Tibial artery (tissue), 4 donors: ENCODE measurements at regions not wholly inside any gene's neighbourhood (a gene's known extent, or its start where the extent isn't known, plus 50 kb on each side); places are given as distances from the start of the nearest gene placed in this dataset.
"Not testable (repeated sequence)": the region's sequence is repeated elsewhere in the genome, so short reads cannot be mapped to it uniquely, and the experiment has no call there.

ENCODE experiments used
- DNase-seq, 2 donors: peaks; one replicate each; pipeline ENCODE4 v3.0.0-alpha.2; 2019
- H3K27ac ChIP-seq, 2 donors: fragments of 200-600 bp; sonication (generic) in 1 of 2; 1 replicate in 1 of 2; 2 replicates in 1 of 2; pipeline ENCODE4 v1.5.1; 2018 to 2019; ENCODE audit warnings: mild to moderate bottlenecking in 1 of 2
- H3K27me3 ChIP-seq, 2 donors: fragments of 200-600 bp; sonication (generic) in 1 of 2; one replicate each; pipeline versions ENCODE4 v1.5.1 to v1.6.0; 2016 to 2019
- H3K36me3 ChIP-seq, 3 donors: fragments of 200-600 bp; sonication (generic) in 2 of 3; one replicate each; pipeline ENCODE4 v1.5.1; 2016 to 2019; ENCODE audit warnings: mild to moderate bottlenecking in 2 of 3
- H3K4me1 ChIP-seq, 4 donors: fragments of 200-600 bp; sonication (generic) in 2 of 4; 1 replicate in 3 of 4; 2 replicates in 1 of 4; pipeline ENCODE4 v1.5.1; 2016 to 2019
- H3K4me3 ChIP-seq, 2 donors: fragments of 200-600 bp; sonication (generic) in 1 of 2; 1 replicate in 1 of 2; 2 replicates in 1 of 2; pipeline ENCODE4 v1.5.1; 2018 to 2019; ENCODE audit warnings: mild to moderate bottlenecking in 2 of 2
- H3K9me3 ChIP-seq, 3 donors: fragments of 200-600 bp; sonication (generic) in 1 of 3; one replicate each; pipeline ENCODE4 v1.5.1; 2016 to 2019
- CTCF ChIP-seq, 2 experiments: fragments of 200-600 bp in 1 of 2; fragments of 450-650 bp in 1 of 2; IDR thresholded peaks; one replicate each; pipeline ENCODE4 v1.5.1; 2017 to 2019; ENCODE audit warnings: antibody characterized with exemption in 2 of 2, mild to moderate bottlenecking in 1 of 2, moderate library complexity in 1 of 2
- intact Hi-C: fragments of 100-400 bp; cut with DNase I; formaldehyde crosslinking; loops from one replicate; pipeline ENCODE4 v1.15.0; 2023; ENCODE audit warnings: low total_unique reads

DNA sequence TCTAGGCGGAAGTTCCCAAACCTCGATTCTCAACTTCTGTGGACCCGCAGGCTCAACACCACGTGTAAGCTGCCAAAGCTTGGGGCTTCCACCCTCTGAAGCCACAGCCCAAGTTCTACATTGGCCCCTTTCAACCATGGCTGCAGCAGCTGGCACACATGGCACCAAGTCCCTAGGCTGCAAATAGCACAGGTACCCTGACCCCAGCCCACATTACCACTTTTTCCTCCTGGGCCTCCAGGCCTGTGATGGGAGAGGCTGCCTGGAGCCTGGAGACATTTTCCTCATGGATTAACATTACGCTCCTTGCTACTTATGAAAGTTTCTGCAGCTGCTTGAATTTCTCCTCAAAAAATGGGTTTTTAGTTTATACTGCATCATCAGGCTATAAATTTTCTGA, 479.5 kb downstream of the PCDH7 start:
- Histone ChIP-seq H3K27ac (no peak overlapping the region), H3K36me3 (no peaks in the 10 kb centered on the region), H3K27me3 (no peaks in the 10 kb centered on the region), H3K4me1 (peaks cover 0 to 3% (median 0%) of the 10 kb centered on the region in 4 donors), H3K4me3 (no peak overlapping the region), H3K9me3 (peaks cover 0 to 8% (median 0%) of the 10 kb centered on the region in 3 donors)
- DNase-seq, result no peak
- TF ChIP-seq CTCF (IDR thresholded peaks at IDR 0.05), result no peak
- intact Hi-C loops, result no loop called here

DNA sequence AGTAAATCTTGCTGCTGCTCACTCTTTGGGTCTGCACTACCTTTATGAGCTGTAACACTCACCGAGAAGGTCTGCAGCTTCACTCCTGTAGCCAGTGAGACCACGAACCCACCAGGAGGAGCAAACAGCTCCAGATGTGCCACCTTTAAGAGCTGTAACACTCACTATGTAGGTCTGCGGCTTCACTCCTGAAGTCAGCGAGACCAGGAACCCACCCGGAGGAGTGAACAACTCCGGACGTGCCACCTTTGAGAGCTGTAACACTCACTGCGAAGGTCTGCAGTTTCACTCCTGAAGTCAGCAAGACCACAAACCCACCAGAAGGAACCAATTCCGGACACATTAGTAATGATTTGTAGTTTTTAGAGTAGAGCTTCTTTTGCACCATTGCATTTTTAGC, 481.9 kb downstream of the PCDH7 start:
- H3K4me1 ChIP-seq, intact Hi-C loops: not testable (repeated sequence)

DNA sequence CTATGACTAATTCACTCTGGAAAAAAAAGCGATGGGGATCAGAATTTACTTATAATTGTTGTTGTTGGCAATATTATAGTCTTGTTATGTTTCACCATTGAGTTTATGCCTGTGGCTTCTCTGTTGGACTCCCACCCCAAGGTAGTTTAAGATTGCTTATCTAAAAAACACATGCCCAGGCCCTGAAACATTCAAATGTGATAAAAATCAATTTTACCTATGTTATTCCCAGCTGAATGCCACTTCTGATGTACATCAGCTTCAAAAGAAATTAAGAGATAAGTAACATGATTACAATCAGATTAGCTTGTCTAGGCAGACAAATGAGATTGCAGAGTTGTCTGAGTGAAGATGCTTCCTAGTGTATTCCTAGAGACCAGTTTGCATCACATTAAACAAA, 484.7 kb downstream of the PCDH7 start:
- no peak for DNase-seq
- H3K4me1 ChIP-seq, result no peaks in the 10 kb centered on the region
- no peaks in the 10 kb centered on the region for H3K9me3 ChIP-seq
- no peak overlapping the region for H3K4me3 ChIP-seq
- H3K36me3 ChIP-seq, result no peaks in the 10 kb centered on the region
- intact Hi-C loops, result no loop called here
- H3K27ac ChIP-seq, result no peak overlapping the region
- no peaks in the 10 kb centered on the region for H3K27me3 ChIP-seq
- no peak for TF ChIP-seq CTCF (IDR thresholded peaks at IDR 0.05)

More for the DNA sequence above, 481.9 kb downstream of the PCDH7 start:
- not testable (repeated sequence) for H3K9me3 ChIP-seq, H3K27me3 ChIP-seq, DNase-seq, H3K27ac ChIP-seq, H3K4me3 ChIP-seq, H3K36me3 ChIP-seq

DNA sequence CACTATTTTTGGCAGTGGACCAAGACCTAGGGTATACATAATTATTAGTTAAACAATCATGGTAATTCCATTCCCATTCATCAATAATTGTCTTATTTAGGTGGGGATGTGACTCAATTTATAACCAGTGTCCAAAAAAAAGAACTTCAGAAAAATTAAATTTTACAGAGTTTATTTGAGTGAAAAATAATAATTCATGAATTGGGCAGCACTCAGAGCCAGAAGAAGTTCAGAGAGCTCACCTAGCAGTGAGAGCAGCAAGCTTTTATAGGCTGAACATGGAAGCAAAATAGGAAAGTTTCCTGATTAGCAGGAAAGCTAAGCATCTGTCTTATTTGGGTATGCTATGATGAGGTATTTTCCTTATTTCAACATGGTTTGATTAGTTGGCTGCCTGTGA, 500.8 kb downstream of the PCDH7 start:
- Histone ChIP-seq H3K27ac (no peak overlapping the region), H3K4me1 (no peaks in the 10 kb centered on the region), H3K9me3 (no peaks in the 10 kb centered on the region), H3K4me3 (no peak overlapping the region), H3K27me3 (no peaks in the 10 kb centered on the region), H3K36me3 (no peaks in the 10 kb centered on the region)
- no peak for DNase-seq
- intact Hi-C loops, result no loop called here
- TF ChIP-seq CTCF (IDR thresholded peaks at IDR 0.05), result no peak

- H3K9me3 ChIP-seq, result no peaks in the 10 kb centered on the region
- H3K36me3 ChIP-seq, result no peaks in the 10 kb centered on the region
- no peak overlapping the region for H3K27ac ChIP-seq
- intact Hi-C loops, result no loop called here
- no peak for TF ChIP-seq CTCF (IDR thresholded peaks at IDR 0.05)
- H3K4me1 ChIP-seq, result no peaks in the 10 kb centered on the region
- DNase-seq, result no peak
- H3K27me3 ChIP-seq, result no peaks in the 10 kb centered on the region
- no peak overlapping the region for H3K4me3 ChIP-seq
These were observed 507.9 kb downstream of the PCDH7 start for GRCh38 chr4:31228068-31228467.

DNA sequence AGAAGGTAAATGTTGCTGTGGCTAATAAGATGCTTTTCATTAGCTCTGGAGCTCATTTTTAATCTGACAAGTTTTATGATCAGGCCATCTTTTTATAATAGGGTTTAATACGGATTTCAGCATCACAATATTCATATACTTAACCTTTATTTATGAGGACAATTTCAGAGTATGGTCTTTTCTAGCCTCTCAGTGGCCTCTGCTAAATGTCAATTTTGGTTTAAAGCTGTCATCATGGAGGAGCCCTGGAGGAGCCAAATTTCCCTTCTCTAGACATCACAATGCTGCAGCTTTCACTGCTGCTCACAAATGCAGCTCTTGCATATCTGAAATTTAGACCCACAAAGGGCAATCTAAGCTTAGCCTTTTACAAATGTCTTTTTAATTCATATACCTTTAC, 510.4 kb downstream of the PCDH7 start:
- TF ChIP-seq CTCF (IDR thresholded peaks at IDR 0.05), result no peak
- DNase-seq, result no peak
- no peaks in the 10 kb centered on the region for H3K9me3 ChIP-seq

More for the DNA sequence above, 510.4 kb downstream of the PCDH7 start:
- no peak overlapping the region for H3K4me3 ChIP-seq
- no peaks in the 10 kb centered on the region for H3K36me3 ChIP-seq
- intact Hi-C loops, result no loop called here
- no peak overlapping the region for H3K27ac ChIP-seq
- H3K27me3 ChIP-seq, result no peaks in the 10 kb centered on the region
- no peaks in the 10 kb centered on the region for H3K4me1 ChIP-seq
